Caco-2 (cell line): ENCODE measurements at regions not wholly inside any gene's neighbourhood (a gene's known extent, or its start where the extent isn't known, plus 50 kb on each side); places are given as distances from the start of the nearest gene placed in this dataset.

Experiments used
- BruUV-seq: library from RNA; stranded (reverse); fragments of 400-500 nt; replicated peaks from 2 replicates; lab custom pipeline; 2021; lab: Mats Ljungman, UMichigan
- CTCF ChIA-PET: fragments of 300-600 bp; sonication (Branson Sonifier 250); formaldehyde crosslinking; loops from one replicate; lab custom pipeline; 2022; ENCODE audit warnings: antibody characterized with exemption; lab: Charles Lee
- POLR2A ChIA-PET: fragments of 300-600 bp; sonication (Branson Sonifier 250); formaldehyde crosslinking; loops from one replicate; lab custom pipeline; 2022; ENCODE audit warnings: antibody characterized with exemption; lab: Charles Lee
- DNase-seq, 2 experiments: peaks; one replicate each; pipeline versions ENCODE4 v3.0.0 to v3.0.0-alpha.2; 2020 to 2022
- H3K27me3 ChIP-seq: replicated peaks from 2 replicates; pipeline ENCODE4 v1.6.0; 2011; ENCODE audit warnings: low read length; ENCODE audit not compliant: control insufficient read depth, insufficient read depth
- H3K36me3 ChIP-seq: 2 replicates; pipeline ENCODE4 v1.5.1; 2011; ENCODE audit warnings: low read length; ENCODE audit not compliant: control insufficient read depth, insufficient read depth
- H3K4me1 ChIP-seq: fragments of 250-450 bp; sonication (Bioruptor Pico); 2 replicates; pipeline ENCODE4 v1.5.1; 2020; ENCODE audit warnings: mild to moderate bottlenecking
- H3K4me3 ChIP-seq: 2 replicates; pipeline ENCODE4 v1.5.1; 2011; ENCODE audit warnings: low read depth, mild to moderate bottlenecking, control low read depth, low read length
- H3K9me3 ChIP-seq: fragments of 250-450 bp; sonication (Bioruptor Pico); 2 replicates; pipeline ENCODE4 v1.5.1; 2020; ENCODE audit warnings: mild to moderate bottlenecking, moderate library complexity
- H3K27ac Mint-ChIP-seq: one replicate; pipeline ENCODE4 v1.8.0; 2022; ENCODE audit warnings: mixed read lengths; ENCODE audit not compliant: unreplicated experiment
- H3K27me3 Mint-ChIP-seq: one replicate; pipeline ENCODE4 v1.8.0; 2022; ENCODE audit warnings: mixed read lengths; ENCODE audit not compliant: insufficient read depth, unreplicated experiment
- H3K36me3 Mint-ChIP-seq: one replicate; pipeline ENCODE4 v1.8.0; 2022; ENCODE audit warnings: mild to moderate bottlenecking, mixed read lengths; ENCODE audit not compliant: insufficient read depth, unreplicated experiment
- H3K4me1 Mint-ChIP-seq: one replicate; pipeline ENCODE4 v1.8.0; 2022; ENCODE audit warnings: low read depth, mixed read lengths; ENCODE audit not compliant: unreplicated experiment
- H3K4me3 Mint-ChIP-seq: one replicate; pipeline ENCODE4 v1.8.0; 2022; ENCODE audit warnings: mild to moderate bottlenecking, moderate library complexity, mixed read lengths; ENCODE audit not compliant: unreplicated experiment
- H3K9me3 Mint-ChIP-seq: one replicate; pipeline ENCODE4 v1.8.0; 2022; ENCODE audit warnings: mixed read lengths; ENCODE audit not compliant: unreplicated experiment
- intact Hi-C: fragments of 100-400 bp; cut with micrococcal nuclease; formaldehyde crosslinking; loops from one replicate; pipeline ENCODE4 v1.10.0; 2022; ENCODE audit not compliant: unreplicated experiment
- TF ChIP-seq, protein P1 (sequence below), 2 experiments: fragments of 200-600 bp in 1 of 2; IDR thresholded peaks; 1 replicate in 1 of 2; 2 replicates in 1 of 2; pipeline versions ENCODE4 v1.5.1 to v1.8.0; 2011 to 2022; ENCODE audit warnings: antibody characterized with exemption in 1 of 2, control low read depth in 1 of 2, inconsistent platforms in 1 of 2, low read depth in 1 of 2, low read length in 1 of 2, mild to moderate bottlenecking in 1 of 2, moderate library complexity in 1 of 2; ENCODE audit not compliant: insufficient read depth in 1 of 2, severe bottlenecking in 1 of 2, unreplicated experiment in 1 of 2

DNA sequence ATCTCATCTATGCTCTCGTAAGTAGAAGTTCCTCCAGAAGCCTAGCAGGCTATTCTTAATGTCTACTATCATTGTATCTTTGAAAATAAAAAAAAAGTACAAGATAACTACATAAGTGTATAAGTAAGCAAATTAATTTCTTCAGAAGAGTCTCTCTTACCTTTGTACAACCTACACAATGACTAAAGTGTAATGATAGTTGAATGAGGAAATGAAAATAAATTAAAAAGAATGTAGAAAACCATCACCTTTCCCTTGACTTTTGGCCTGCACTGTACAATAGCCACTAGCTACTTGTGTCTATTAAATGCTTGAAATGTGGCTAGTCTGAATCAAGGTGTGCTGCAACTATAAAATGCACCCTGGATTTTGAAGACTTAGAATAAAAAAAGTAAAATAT lies 229.9 kb upstream of the FOXN3 start:
- Mint-ChIP-seq H3K36me3 (no peaks in the 10 kb centered on the region), H3K9me3 (no peaks in the 10 kb centered on the region), H3K27ac (no peak overlapping the region), H3K27me3 (no peaks in the 10 kb centered on the region), H3K4me1 (no peaks in the 10 kb centered on the region), H3K4me3 (no peak overlapping the region)
- POLR2A ChIA-PET = no interaction called here
- no peaks in the 10 kb centered on the region for H3K4me1 ChIP-seq
- H3K27me3 ChIP-seq = no peaks in the 10 kb centered on the region
- H3K4me3 ChIP-seq = no peak overlapping the region
- CTCF ChIA-PET = no interaction called here
- no peaks in the 10 kb centered on the region for H3K9me3 ChIP-seq
- no peak for DNase-seq
- no peaks in the 10 kb centered on the region for H3K36me3 ChIP-seq
- intact Hi-C loops = no loop called here
- TF ChIP-seq, protein P1, sequence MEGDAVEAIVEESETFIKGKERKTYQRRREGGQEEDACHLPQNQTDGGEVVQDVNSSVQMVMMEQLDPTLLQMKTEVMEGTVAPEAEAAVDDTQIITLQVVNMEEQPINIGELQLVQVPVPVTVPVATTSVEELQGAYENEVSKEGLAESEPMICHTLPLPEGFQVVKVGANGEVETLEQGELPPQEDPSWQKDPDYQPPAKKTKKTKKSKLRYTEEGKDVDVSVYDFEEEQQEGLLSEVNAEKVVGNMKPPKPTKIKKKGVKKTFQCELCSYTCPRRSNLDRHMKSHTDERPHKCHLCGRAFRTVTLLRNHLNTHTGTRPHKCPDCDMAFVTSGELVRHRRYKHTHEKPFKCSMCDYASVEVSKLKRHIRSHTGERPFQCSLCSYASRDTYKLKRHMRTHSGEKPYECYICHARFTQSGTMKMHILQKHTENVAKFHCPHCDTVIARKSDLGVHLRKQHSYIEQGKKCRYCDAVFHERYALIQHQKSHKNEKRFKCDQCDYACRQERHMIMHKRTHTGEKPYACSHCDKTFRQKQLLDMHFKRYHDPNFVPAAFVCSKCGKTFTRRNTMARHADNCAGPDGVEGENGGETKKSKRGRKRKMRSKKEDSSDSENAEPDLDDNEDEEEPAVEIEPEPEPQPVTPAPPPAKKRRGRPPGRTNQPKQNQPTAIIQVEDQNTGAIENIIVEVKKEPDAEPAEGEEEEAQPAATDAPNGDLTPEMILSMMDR (IDR thresholded peaks at IDR 0.05; ENCODE audit: insufficient read depth in 1 of 2, low read depth in 1 of 2, low read length in 1 of 2, severe bottlenecking in 1 of 2, unreplicated experiment in 1 of 2) = no peak
- BruUV-seq = no TSS peak

DNA sequence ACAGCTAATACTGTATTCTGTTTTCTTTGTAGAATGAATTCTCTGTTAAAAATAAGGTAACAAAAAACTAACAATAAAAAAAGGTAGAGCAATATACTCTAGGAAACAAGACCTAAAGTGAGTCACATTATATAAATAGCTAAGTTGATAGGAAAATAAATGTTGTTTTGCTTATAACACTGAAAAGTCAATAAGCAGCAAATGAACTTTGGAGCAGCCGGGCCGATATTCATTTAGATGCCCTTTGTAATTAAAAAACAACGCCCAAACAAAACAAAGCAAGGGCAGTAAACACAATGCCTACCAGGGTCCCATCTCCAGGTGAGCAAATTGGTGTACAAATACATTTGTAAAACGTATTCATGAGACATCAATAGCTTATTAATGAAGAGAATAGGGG lies 227.6 kb upstream of the FOXN3 start:
- Mint-ChIP-seq H3K4me3 (no peak overlapping the region), H3K36me3 (no peaks in the 10 kb centered on the region), H3K4me1 (no peaks in the 10 kb centered on the region), H3K27me3 (no peaks in the 10 kb centered on the region), H3K27ac (no peak overlapping the region), H3K9me3 (peaks cover 8% of the 10 kb centered on the region)
- Histone ChIP-seq H3K4me1 (no peaks in the 10 kb centered on the region), H3K27me3 (no peaks in the 10 kb centered on the region), H3K9me3 (no peaks in the 10 kb centered on the region), H3K36me3 (no peaks in the 10 kb centered on the region), H3K4me3 (no peak overlapping the region)
- BruUV-seq = no TSS peak
- intact Hi-C loops = no loop called here
- ChIA-PET POLR2A (no interaction called here), CTCF (no interaction called here)
- DNase-seq = no peak
- TF ChIP-seq, protein P1 (IDR thresholded peaks at IDR 0.05; ENCODE audit: insufficient read depth in 1 of 2, low read depth in 1 of 2, low read length in 1 of 2, severe bottlenecking in 1 of 2, unreplicated experiment in 1 of 2) = no peak

DNA sequence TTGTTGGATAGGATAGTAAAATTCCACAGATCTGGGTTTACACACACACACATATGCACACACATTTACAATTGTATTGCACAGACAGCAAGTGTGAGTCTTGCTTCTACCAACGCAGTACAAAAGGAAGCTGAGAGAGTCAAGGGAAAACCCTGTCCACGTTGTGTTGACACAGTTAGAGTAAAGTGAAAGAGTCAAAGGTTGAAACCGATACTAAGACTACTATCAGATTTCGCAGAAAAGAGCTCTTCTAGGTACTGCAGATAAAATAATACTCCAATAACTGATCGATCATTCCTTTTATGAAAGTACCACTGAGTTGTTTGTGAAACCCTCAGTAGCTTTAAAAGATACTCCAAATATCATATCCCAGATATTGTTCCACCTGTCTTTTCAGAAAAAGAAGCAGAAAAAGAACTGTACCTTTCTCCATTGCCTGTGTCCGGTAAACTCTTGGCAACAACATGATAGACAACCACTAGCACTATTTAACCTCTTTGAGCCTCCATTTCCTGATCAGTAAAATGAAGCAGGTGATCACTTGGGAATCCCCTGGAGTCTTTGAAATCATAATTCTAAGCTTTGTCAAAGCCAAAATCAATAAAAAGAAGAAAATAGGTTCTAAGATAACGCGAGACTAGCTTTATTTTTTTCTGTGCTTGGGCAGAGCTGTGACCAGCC lies 224.6 kb upstream of the FOXN3 start:
- CTCF ChIA-PET = no interaction called here
- POLR2A ChIA-PET = interaction anchor here (0.5 to 0.6 kb wide), 2 partner anchors 258 to 629 kb away, joined by 3 to 5 read pairs; no protein-coding TSS in a partner anchor
- no TSS peak for BruUV-seq

More for the DNA sequence above, 224.6 kb upstream of the FOXN3 start:
- H3K36me3 Mint-ChIP-seq = no peaks in the 10 kb centered on the region
- peak overlapping the region; percentile 41 for H3K4me3 Mint-ChIP-seq
- peak in 1 of 2 experiments; percentile 17 for DNase-seq
- Histone ChIP-seq H3K36me3 (no peaks in the 10 kb centered on the region), H3K9me3 (no peaks in the 10 kb centered on the region), H3K4me1 (no peaks in the 10 kb centered on the region), H3K27me3 (no peaks in the 10 kb centered on the region), H3K4me3 (0 out of 2 replicates have a peak overlapping the region, but pooled peaks have one; percentile 12)
- H3K4me1 Mint-ChIP-seq = no peaks in the 10 kb centered on the region
- H3K9me3 Mint-ChIP-seq = peaks cover 18% of the 10 kb centered on the region
- TF ChIP-seq, protein P1 (IDR thresholded peaks at IDR 0.05; ENCODE audit: insufficient read depth in 1 of 2, low read depth in 1 of 2, low read length in 1 of 2, severe bottlenecking in 1 of 2, unreplicated experiment in 1 of 2) = no peak
- peak overlapping the region; percentile 54 for H3K27ac Mint-ChIP-seq
- intact Hi-C loops = no loop called here
- H3K27me3 Mint-ChIP-seq = no peaks in the 10 kb centered on the region
